Esophagus muscularis mucosa (tissue), 4 donors: ENCODE measurements at regions not wholly inside any gene's neighbourhood (a gene's known extent, or its start where the extent isn't known, plus 50 kb on each side); places are given as distances from the start of the nearest gene placed in this dataset.

Source experiments
- DNase-seq: peaks from one replicate; pipeline ENCODE4 v3.0.0-alpha.2; 2017; ENCODE audit errors: extremely low spot score
- H3K27ac ChIP-seq, 4 donors: fragments of 200-600 bp; sonication (generic); replicated peaks in 1 of 4; 1 replicate in 3 of 4; 2 replicates in 1 of 4; pipeline ENCODE4 v1.5.1; 2016 to 2019; ENCODE audit warnings: mild to moderate bottlenecking in 1 of 4
- H3K27me3 ChIP-seq, 4 donors: fragments of 200-600 bp; sonication (generic); one replicate each; pipeline versions ENCODE4 v1.5.1 to v1.6.0; 2016 to 2019
- H3K36me3 ChIP-seq, 4 donors: fragments of 200-600 bp; sonication (generic); one replicate each; pipeline ENCODE4 v1.5.1; 2016 to 2019
- H3K4me1 ChIP-seq, 4 donors: fragments of 200-600 bp; sonication (generic); one replicate each; pipeline ENCODE4 v1.5.1; 2016 to 2019
- H3K4me3 ChIP-seq, 4 donors: fragments of 200-600 bp; sonication (generic); 1 replicate in 2 of 4; 2 replicates in 2 of 4; pipeline ENCODE4 v1.5.1; 2016 to 2019; ENCODE audit warnings: mild to moderate bottlenecking in 4 of 4, moderate library complexity in 1 of 4
- H3K9me3 ChIP-seq, 4 donors: fragments of 200-600 bp; sonication (generic); 1 replicate in 3 of 4; 2 replicates in 1 of 4; pipeline ENCODE4 v1.5.1; 2016 to 2019
- CTCF ChIP-seq, 3 experiments: fragments of 200-600 bp in 2 of 3; fragments of 450-650 bp in 1 of 3; sonication (generic) in 2 of 3; IDR thresholded peaks; one replicate each; pipeline ENCODE4 v1.5.1; 2017 to 2019; ENCODE audit warnings: antibody characterized with exemption in 3 of 3, mild to moderate bottlenecking in 2 of 3, moderate library complexity in 1 of 3
- EP300 ChIP-seq: sonication (generic); formaldehyde crosslinking; IDR thresholded peaks from one replicate; pipeline ENCODE4 v1.6.1; 2017; ENCODE audit warnings: antibody characterized with exemption
- POLR2A ChIP-seq: fragments of 450-650 bp; IDR thresholded peaks from one replicate; pipeline ENCODE4 v1.6.1; 2017; ENCODE audit warnings: antibody characterized with exemption, moderate library complexity, mild to moderate bottlenecking, low read depth
- POLR2AphosphoS5 ChIP-seq, 2 donors: sonication (generic); formaldehyde crosslinking; IDR thresholded peaks; one replicate each; pipeline ENCODE4 v1.6.1; 2017; ENCODE audit warnings: antibody characterized with exemption in 2 of 2
- WGBS: methylation state at CpG from one replicate; pipeline ENCODE4 v1.1.5; 2018; 5-methylcytosine and 5-hydroxymethylcytosine counted together
- intact Hi-C: fragments of 100-400 bp; cut with DNase I; formaldehyde crosslinking; loops from one replicate; pipeline ENCODE4 v1.15.1; 2023

- no peaks in the 10 kb centered on the region for H3K4me1 ChIP-seq
- H3K27me3 ChIP-seq, result peaks cover 0 to 71% (median 2%) of the 10 kb centered on the region in 4 donors
- 77% methylated on average over 7 of the region's 8 CpGs for WGBS
- H3K4me3 ChIP-seq, result no peak overlapping the region
- H3K36me3 ChIP-seq, result no peaks in the 10 kb centered on the region
- intact Hi-C loops, result no loop called here
- DNase-seq, result no peak
- H3K27ac ChIP-seq, result no peak overlapping the region
- H3K9me3 ChIP-seq, result no peaks in the 10 kb centered on the region
- no peak for TF ChIP-seq POLR2A
- no peak for TF ChIP-seq EP300
- TF ChIP-seq POLR2AphosphoS5 (IDR thresholded peaks at IDR 0.05), result no peak
- TF ChIP-seq CTCF (IDR thresholded peaks at IDR 0.05), result no peak
Measured at GRCh38 chr1:22248746-22249145, 105.8 kb upstream of the WNT4 start.

- no peaks in the 10 kb centered on the region for H3K9me3 ChIP-seq
- H3K27ac ChIP-seq, result no peak overlapping the region
- no peak for DNase-seq
- no peaks in the 10 kb centered on the region for H3K4me1 ChIP-seq
- intact Hi-C loops, result no loop called here
- no peak overlapping the region for H3K4me3 ChIP-seq
- WGBS, result 84% methylated on average over 11 of the region's 11 CpGs
- H3K36me3 ChIP-seq, result no peaks in the 10 kb centered on the region
- no peak for TF ChIP-seq POLR2AphosphoS5 (IDR thresholded peaks at IDR 0.05)
- TF ChIP-seq CTCF (IDR thresholded peaks at IDR 0.05), result no peak
- H3K27me3 ChIP-seq, result peaks cover 0 to 69% (median 2%) of the 10 kb centered on the region in 4 donors
Measured at GRCh38 chr1:22249928-22250680, 107.2 kb upstream of the WNT4 start.

GRCh38 chr1:22250724-22251123, 107.8 kb upstream of the WNT4 start:
- Histone ChIP-seq H3K36me3 (no peaks in the 10 kb centered on the region), H3K9me3 (no peaks in the 10 kb centered on the region), H3K4me1 (no peaks in the 10 kb centered on the region), H3K27ac (no peak overlapping the region), H3K27me3 (peaks cover 0 to 64% (median 2%) of the 10 kb centered on the region in 4 donors), H3K4me3 (no peak overlapping the region)
- DNase-seq, result no peak
- intact Hi-C loops, result no loop called here
- no peak for TF ChIP-seq CTCF (IDR thresholded peaks at IDR 0.05)
- TF ChIP-seq EP300, result no peak
- no peak for TF ChIP-seq POLR2AphosphoS5 (IDR thresholded peaks at IDR 0.05)
- TF ChIP-seq POLR2A, result no peak
- 64% methylated on average over 9 of the region's 11 CpGs for WGBS

- H3K27me3 ChIP-seq, result peaks cover 0 to 53% (median 0%) of the 10 kb centered on the region in 4 donors
- WGBS, result 55% methylated on average over 14 of the region's 17 CpGs
- H3K36me3 ChIP-seq, result no peaks in the 10 kb centered on the region
- no peaks in the 10 kb centered on the region for H3K4me1 ChIP-seq
- no peak overlapping the region for H3K4me3 ChIP-seq
- TF ChIP-seq POLR2A (no peak), CTCF (IDR thresholded peaks at IDR 0.05) (no peak), EP300 (no peak), POLR2AphosphoS5 (IDR thresholded peaks at IDR 0.05) (no peak)
- no peaks in the 10 kb centered on the region for H3K9me3 ChIP-seq
- H3K27ac ChIP-seq, result no peak overlapping the region
- no peak for DNase-seq
- intact Hi-C loops, result no loop called here
Measured at GRCh38 chr1:22252251-22252650, 109.4 kb upstream of the WNT4 start.
